ENCODE measurements at regions not wholly inside any gene's neighbourhood (a gene's known extent, or its start where the extent isn't known, plus 50 kb on each side); places are given as distances from the start of the nearest gene placed in this dataset.
"Not testable (repeated sequence)": the region's sequence is repeated elsewhere in the genome, so short reads cannot be mapped to it uniquely, and the experiment has no call there.

DNA sequence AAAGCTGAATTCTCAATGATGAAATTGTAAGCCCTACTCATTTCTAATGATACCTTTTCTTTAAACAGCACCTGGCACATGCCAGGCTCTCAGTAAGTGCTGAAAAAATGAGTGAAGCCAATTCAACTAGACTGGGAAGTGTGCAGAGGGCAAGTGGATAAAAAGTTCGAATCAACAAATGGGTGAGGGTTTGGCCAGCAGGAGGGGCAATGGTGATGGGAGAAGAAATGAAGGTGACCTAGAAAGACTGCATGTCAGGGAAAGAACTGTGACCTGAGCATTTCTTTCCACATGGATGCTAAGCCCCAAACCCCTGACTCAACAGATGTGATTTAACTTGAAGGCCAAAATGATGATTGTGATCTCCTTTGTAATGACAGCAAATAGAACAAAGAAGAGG is 54.6 kb downstream of the DKK1 start:
- no peak for DNase-seq (ENCODE audit: low read depth)

DNA sequence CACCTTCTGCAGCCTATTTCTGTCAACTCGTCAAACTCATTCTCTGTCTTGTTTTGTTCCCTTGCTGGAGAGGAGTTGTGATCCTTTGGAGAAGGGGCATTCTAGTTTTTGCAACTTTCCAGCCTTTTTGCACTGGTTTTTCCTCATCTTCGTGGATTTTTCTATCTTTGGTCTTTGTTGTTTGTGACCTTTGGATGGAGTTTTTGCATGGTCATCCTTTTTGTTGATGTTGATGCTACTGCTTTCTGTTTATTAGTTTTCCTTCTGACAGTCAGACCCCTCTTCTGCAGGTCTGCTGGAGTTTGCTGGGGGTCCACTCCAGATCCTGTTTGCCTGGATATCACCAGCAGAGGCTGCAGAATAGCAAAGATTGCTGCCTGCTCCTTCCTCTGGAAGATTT is 60.1 kb downstream of the DKK1 start:
- not testable (repeated sequence) for DNase-seq (ENCODE audit: low read depth)

DNA sequence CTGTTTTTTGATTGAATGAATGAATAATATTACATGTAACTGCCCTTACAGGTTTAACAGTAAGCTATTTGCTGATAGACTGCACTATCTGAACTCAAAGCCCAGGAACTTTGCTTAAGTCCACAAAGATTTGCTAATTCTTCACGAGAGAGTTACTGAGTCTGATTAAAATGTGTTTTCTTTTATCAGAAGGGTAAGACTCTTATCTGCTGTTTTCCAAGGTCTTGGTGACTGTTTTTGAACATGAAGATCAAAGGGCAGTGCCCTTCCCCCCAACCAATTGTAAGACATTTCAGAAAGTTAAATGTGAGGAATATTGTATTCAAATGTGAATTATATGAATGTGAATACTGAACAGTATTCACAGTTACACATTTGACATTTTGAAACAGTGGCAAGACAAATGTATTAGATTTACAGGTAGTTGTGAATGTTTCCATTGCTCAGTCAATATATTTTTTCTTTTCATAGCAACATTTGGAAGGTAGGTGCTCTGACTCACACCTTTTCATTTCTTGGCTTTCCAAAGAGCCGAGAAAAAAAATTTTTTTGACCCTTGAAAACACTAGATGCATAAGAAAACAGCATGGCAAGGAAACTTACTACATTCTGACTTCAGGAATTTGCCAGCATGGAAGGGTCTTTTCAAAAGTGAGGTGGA is 62.7 kb downstream of the DKK1 start:
- no peak for DNase-seq (ENCODE audit: low read depth)

DNA sequence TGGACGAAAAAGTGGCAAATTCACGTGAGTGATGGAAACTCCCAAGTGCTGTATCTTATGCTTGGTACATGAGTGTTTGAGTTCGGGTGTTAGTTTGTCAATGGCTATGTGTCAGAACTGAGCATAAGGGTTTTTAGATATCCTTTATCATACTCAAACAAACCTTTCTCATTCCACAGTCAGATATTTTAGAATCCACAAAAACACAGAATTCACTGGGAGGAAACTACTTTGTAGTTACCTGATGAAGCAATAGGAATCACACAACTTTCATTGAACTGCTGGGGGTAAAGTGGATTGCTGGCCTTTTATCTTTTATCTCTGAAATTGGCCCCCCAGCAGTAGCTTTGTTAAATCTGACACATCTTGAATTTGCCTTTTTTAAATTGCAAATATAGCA is 64.0 kb downstream of the DKK1 start:
- no peak for DNase-seq (ENCODE audit: low read depth)

DNA sequence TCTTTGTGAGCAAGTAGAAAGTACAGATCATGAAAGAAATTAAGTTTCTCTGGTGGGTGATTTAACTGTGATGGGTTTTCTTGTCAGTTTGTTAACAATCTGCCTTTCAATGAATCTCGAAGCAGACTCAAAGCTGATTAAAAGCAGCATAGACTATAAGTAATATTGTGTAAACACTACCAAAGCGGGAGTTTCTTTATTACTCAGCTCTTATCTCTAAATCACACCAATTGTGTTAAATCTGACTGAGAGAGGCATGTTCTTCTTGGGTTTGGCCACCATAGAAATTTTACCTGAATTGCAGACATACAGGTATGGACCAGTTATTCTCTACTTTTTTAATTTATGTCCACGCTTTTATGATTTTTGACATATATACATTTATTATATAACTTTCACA is 65.2 kb downstream of the DKK1 start:
- no peak for DNase-seq (ENCODE audit: low read depth)

DNA sequence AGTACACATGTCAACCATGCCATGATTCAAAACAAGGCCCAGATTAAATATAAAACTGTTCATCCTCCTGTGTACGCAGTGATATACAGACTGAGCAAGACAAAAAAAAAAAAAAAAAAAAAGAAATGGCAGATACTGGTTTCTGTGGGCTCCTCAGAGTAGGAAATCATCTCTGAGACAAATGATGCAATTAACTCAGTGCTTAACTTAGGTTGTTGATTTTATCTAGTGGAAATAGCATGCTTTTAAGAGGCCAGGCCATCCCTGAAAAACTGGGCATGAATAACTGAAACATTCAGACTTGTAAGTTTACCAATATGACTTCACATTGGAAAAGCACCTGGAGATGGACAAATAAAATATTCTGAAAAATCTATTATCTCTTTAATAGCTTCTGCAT is 69.0 kb downstream of the DKK1 start:
- DNase-seq (ENCODE audit: low read depth): no peak

DNA sequence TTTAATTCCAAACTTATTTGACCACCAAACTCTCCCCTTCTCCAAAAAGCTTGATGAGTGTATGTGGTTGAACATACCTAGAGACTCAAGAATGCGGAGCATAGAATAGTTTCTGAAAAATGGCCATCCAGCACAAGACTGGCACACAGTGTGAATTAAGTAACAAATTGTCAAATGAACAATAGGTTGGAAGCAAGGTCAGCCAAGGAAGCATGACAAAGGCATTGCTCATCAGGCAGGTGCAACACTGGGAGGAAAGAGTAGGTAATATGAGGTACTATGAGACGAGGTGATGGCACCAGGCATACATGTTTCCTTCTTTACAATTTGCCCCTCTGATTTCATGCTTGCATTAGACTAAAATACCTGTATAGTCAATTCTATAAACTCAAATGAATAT is 73.7 kb downstream of the DKK1 start:
- DNase-seq (ENCODE audit: low read depth): no peak

DNA sequence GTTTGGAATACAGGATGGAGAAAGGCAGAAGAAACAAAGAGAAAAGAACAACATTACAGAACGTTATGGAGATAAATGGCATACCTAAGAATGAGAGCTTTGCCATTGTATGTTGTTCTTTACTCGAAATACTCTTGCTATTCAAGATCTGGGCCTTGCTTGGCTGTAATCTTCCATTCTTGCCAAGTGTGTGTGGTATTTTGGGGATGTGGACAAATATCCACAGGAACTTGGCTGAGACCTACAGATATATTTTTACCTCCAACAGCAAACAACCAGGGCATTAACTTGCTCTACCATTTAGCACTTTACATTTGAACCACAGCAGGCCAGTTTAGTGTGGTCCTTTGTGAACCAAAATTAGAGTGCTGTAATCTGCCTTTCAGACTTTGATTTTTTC is 76.3 kb downstream of the DKK1 start:
- DNase-seq (ENCODE audit: low read depth): no peak

DNA sequence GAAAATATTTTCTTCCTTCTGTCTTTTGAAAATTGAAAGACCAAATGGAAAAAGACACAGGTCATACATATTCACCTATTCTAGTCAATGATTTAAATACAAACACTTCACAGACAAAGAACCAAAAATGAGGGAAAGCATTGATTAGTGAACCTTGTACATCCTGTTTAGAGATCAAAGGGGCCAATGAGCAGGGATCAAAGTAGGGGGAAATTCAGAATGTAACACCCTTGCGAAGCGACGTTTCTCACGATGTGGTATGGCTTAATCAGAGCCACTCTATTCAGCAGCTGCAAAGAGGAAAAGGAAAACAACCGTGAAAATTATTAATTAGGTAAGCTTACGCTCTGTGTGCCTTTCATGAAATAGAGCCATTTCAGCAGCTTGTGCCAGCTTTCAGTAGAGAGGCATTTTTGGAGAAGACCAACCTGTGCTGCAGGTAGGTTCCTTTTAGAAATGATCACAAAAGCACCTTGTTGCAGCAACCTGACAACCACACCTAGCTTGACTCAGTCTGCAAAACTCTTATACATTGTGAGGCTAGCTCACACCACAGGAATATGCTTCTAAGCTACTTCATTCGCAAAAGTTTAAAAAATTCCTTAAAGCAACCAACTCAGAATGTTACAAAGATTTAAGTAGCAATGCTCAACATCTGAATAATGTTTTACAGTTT is 78.0 kb downstream of the DKK1 start:
- no peak for DNase-seq (ENCODE audit: low read depth)

DNA sequence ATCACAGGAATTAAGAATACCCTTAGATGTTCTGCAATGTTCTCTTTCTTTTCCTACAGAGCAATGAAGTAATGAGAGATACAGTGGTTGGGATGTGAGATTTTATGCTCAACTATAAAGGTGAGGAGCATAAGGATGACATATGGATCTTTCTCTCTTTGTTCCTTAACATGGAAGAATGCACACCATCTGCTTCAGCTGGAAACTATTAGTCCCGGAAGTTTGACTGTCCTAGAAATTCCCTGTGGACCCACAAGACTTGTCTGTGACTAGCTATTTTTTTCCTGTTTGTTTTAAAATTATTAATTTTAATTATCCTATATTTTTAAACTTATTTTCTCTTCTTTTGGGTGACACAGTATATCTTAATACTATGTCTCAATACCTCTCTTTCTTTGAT is 80.2 kb downstream of the DKK1 start:
- no peak for DNase-seq (ENCODE audit: low read depth)

DNA sequence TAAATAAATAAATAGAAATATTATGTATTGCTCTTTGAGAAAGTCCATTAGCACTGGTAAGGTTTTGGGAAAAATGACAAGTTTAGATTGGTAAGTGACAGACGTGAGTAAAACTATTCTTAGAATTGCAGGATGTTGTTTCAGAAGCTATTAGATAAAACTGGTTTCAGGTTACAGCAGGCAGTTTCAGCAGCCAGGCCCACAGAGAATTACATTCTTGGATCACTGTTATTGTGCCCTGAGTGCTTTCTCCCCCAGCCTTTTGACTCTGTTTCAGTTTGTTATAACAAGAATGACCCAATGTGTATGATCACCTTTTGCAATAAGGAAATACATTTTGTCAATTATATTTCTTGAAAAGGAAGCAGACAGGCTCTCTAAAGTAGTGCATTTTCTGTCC is 86.5 kb downstream of the DKK1 start:
- DNase-seq (ENCODE audit: low read depth): no peak

DNA sequence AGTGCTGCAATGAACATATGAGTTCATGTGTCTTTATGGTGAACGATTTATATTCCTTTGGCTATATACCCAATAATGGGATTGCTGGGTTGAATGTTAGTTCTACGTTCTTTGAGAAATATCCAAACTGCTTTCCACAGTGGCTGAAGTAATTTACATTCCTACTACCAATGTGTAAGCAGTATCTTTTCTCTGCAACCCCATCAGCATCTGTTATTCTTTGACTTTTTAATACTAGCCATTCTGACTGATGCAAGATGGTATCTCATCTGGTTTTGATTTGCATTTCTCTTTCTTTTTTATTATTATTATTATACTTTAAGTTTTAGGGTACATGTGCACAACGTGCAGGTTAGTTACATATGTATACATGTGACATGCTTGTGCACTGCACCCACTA is 89.7 kb downstream of the DKK1 start:
- not testable (repeated sequence) for DNase-seq (ENCODE audit: low read depth)

DNA sequence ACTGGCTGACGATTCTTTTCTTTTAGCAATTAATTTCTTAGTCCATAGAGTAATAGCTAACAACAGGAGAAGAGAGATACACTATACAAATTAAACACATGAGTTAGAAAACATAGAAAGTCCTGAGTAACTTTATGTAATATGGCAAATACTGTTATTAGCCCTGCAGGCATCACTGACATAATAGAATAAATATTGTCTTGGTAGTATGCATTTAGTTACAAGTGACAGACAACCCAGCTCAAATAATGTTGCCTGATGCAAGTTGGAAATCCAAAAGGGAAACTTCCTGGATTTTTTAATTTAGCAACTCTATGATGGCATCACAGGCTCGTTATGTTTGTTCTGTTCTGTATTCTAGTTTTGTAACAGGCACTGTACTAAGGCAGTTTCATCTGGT is 95.1 kb downstream of the DKK1 start:
- DNase-seq (ENCODE audit: low read depth): no peak

DNA sequence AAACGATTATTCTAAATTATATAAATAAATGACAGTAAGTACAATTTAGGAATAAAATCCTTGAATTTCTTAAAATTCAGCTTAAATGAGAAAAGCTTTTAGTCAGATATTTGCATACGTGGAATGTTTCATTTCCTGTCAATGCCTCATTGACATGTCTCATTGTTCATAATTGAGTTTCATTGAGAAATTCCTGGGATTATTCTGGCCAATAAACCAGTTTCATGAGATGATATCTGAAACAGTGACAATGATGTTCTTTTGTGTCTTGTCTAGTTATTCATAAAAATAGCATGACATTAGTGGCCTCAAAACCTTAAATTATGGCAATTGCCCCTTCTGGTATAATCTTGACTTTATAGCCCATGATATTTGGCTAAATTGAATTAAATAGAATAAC is 95.8 kb downstream of the DKK1 start:
- DNase-seq (ENCODE audit: low read depth): no peak

DNA sequence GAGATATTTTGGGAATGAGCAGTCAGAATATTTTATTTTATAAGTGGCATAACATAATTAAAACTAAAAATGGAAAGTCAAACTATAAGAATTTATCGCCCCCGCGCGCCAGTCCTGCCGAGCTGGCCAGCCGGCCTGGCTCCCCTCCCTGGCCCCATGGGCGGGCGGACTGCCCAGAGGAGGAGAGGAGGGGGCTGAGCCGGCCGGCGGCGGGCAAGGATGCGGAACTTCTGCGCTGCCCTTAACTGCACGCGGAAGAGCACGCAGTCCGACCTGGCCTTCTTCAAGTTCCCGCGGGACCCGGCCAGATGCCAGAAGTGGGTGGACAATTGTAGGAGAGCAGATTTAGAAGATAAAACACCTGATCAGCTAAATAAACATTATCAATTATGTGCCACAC is 96.8 kb downstream of the DKK1 start:
- no peak for DNase-seq (ENCODE audit: low read depth)

DNA sequence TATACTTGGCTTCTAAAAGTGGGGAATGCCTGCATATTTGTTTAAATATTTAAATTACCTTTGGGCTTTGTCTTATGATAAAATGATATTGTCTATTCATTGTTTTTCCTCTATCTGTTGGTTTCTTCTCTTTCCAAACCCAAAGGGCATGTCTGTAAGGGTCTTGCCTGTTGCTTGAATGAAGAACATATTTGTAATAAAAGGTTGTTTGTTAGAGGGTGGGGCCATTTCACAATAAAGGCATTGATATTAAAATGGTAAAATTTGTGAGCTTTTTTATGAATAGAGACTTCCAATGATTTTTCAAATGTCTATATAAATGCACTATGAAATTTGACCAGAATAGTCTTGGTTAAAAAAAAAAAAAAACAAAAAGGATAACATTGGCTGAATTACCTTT is 105.2 kb downstream of the DKK1 start:
- DNase-seq (ENCODE audit: low read depth): no peak

DNA sequence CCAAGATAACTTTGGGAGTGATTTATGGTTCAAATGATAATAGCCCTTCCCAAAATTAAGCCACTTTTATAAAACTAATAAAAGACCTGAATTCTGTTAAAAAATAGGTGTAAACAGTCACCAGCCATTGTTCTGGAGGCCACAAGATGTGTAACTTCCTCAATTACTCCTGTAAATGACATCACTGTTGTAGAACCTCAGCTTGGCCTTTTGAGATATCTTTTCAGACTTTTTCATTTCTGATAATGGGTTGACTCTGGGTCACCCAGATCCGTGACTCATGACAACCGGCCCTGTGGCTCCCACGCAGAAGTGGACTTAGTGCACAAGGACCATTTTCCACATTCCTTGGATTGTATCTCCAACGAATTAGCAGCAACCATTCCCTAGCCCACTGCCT is 106.6 kb downstream of the DKK1 start:
- DNase-seq (ENCODE audit: low read depth): no peak

DNA sequence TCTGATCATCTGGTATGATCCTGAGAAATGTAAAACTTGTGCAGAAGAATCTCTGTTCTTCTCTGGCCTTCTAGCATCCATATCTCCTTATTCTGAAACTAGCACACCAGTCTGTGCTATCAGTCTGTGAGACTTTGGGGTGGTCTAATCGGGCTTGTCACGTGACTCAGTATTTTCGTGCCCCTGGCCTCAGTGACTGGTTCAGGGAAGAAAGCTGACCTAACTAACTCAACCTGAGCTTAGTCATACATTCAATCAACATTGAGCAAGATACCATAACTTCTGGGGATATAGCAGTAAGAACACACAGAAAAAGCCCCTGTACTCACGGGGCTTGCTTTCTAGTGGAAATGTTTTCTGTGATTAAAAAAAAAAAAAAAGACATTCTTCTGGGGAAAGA is 109.3 kb downstream of the DKK1 start:
- DNase-seq (ENCODE audit: low read depth): no peak

DNA sequence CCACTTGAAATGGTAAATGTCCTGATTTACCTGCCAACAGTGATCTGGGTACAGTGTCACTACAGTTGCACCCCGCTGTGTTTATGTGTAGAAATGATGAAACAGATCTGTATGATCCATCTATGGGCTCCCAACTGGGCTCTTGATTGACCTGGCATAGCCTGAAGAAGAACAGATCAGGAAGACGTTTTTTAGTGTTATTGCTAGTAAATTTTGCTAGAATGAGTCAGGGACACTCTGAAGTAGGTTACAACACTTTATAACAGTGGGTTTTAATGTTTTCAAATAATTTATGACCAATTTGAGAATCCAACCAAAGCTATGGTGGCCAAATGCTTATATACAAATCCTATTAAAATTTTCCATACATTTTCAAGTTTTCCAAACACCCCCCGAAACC is 110.3 kb downstream of the DKK1 start:
- no peak for DNase-seq (ENCODE audit: low read depth)

DNA sequence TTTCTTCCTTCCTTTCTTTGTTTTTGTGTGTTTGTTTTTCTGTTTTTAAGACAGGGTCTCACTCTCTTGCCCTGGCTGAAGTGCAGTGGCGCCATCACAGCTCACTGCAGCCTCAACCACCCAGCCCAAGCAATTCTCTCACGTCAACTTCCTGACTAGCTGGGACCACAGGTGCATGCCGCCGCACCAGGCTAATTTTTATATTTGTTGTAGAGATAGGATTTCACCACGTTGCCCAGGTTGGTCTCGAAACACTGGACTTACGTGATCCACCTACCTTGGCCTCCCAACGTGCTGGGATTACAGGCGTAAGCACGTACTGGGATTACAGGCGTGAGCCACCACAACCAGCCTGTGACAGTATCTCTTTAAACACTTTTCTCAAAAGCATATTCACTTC is 120.7 kb downstream of the DKK1 start:
- no peak for DNase-seq (ENCODE audit: low read depth)

DNA sequence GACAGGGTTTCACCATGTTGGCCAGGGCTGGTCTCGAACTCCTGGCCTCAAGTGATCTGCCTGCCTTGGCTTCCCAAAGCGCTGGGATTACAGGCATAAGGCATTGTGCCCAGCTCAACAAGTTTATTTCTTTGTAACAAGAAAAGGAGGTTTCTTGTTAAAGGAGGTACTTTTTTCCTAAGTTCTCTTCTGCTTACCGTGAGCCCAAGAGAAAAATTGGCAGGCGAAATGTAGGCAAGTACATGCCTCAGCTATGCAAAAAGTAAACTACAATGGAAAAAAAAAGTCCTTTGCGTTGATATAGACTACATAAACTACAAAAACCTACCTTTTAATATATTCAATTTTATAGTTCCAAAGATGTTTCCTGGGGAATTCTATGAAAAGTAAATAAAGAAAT is 122.6 kb downstream of the DKK1 start:
- DNase-seq (ENCODE audit: low read depth): no peak

DNA sequence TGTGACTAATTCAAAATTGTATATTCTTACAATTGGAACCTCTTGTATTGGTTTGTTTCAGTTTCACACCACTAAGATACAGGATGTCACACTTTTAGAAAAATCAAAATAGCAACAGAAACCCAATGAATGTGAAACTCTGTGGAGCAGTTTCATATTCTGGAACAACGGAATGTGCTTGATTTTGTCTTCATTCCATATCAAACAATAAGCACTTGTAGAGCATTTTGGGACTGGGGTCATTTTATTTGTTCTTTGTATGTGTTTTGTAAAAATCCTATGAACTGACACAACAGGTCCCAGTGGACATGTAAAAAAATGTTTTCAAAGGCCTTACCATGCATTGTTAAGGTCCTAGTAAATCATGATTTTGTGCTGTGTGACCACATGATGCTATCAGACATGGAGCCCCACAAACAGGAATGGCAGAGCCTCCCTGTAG is 123.1 kb downstream of the DKK1 start:
- no peak for DNase-seq (ENCODE audit: low read depth)

DNA sequence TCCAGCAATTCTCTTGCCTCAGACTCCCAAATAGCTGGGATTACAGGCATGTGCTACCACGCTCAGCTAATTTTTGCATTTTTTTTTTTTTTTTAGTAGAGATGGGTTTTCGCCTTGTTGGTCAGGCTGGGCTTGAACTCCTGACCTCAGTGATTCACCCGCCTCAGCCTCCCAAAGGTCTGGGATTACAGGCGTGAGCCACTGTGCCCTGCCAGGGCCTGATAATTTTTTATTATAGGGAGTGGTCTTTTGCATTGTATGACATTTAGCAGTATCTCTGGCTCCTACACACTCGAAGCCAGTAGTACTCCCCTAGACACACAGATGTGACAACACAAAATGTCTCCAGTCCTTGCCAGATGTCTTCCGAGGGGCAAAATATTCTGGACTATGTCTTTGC is 124.0 kb downstream of the DKK1 start:
- DNase-seq (ENCODE audit: low read depth): no peak

DNA sequence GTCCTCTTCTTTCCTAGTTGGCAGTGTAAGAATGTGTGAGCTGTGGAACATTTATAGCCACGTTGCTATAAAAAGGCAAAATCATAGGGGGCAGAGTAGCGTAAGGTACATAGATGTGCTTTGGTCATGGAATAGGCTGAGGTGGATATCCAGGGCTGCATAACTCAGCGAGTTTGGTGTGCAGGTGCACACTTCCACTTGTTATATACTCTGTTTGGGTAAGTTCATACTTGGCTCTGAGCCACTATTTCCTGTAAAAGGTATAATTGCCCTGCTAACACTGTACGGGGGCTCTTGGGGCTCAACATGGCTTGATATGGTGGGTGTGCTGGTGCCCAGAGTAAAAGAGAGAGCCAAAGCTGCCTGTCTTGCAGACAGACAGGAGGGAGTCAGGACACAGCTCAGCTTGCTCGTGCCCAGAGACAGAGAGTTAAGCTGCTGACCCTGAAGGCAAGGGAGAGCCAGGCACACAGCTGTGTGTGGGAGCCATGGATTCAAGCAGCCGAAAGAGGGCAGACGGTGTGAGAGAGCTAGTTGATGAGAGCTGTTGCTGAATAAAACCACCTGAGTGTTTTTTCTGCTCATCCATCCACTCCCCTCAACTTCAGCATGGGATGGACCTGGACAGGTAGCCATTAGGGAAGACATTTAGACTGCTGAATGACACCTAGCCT is 126.7 kb downstream of the DKK1 start:
- DNase-seq (ENCODE audit: low read depth): no peak

All from CMK (cell line).